Prostate gland (tissue), 2 donors: ENCODE measurements at regions not wholly inside any gene's neighbourhood (a gene's known extent, or its start where the extent isn't known, plus 50 kb on each side); places are given as distances from the start of the nearest gene placed in this dataset.

Experiments used
- DNase-seq: peaks from one replicate; pipeline ENCODE4 v3.0.0-alpha.2; 2019; ENCODE audit warnings: low spot score
- H3K27ac ChIP-seq, 2 donors: fragments of 200-600 bp; sonication (generic); 2 replicates each; pipeline ENCODE4 v1.5.1; 2017 to 2019
- H3K27me3 ChIP-seq: fragments of 200-600 bp; sonication (generic); replicated peaks from 2 replicates; pipeline ENCODE4 v1.5.1; 2019; ENCODE audit not compliant: insufficient read depth
- H3K36me3 ChIP-seq, 2 donors: fragments of 200-600 bp; sonication (generic); 1 replicate in 1 of 2; 2 replicates in 1 of 2; pipeline versions ENCODE4 v1.5.1 to v1.8.1; 2017 to 2019
- H3K4me1 ChIP-seq: fragments of 200-600 bp; sonication (generic); replicated peaks from 2 replicates; pipeline ENCODE4 v1.5.1; 2019
- H3K4me3 ChIP-seq, 2 donors: fragments of 200-600 bp; sonication (generic); 2 replicates each; pipeline ENCODE4 v1.5.1; 2017 to 2019
- H3K9me3 ChIP-seq: fragments of 200-600 bp; sonication (generic); 2 replicates; pipeline ENCODE4 v1.5.1; 2017
- CTCF ChIP-seq, 4 experiments: fragments of 200-600 bp in 2 of 4; fragments of 450-650 bp in 2 of 4; sonication (generic) in 2 of 4; IDR thresholded peaks; 1 replicate in 3 of 4; 2 replicates in 1 of 4; pipeline ENCODE4 v1.5.1; 2016 to 2019; ENCODE audit warnings: antibody characterized with exemption in 4 of 4, mild to moderate bottlenecking in 2 of 4, moderate library complexity in 2 of 4
- POLR2A ChIP-seq: fragments of 450-650 bp; IDR thresholded peaks from one replicate; pipeline ENCODE4 v1.6.1; 2016; ENCODE audit warnings: antibody characterized with exemption, mild to moderate bottlenecking
- POLR2AphosphoS5 ChIP-seq: sonication (generic); formaldehyde crosslinking; IDR thresholded peaks from one replicate; pipeline ENCODE4 v1.6.1; 2017; ENCODE audit warnings: antibody characterized with exemption
- WGBS: methylation state at CpG from one replicate; pipeline ENCODE4 v1.1.5; 2018; 5-methylcytosine and 5-hydroxymethylcytosine counted together
- intact Hi-C: fragments of 100-400 bp; cut with DNase I; formaldehyde crosslinking; loops from one replicate; pipeline ENCODE4 v1.14.2; 2022

- no peak overlapping the region for H3K27ac ChIP-seq
- no peak for TF ChIP-seq POLR2A
- no peak for TF ChIP-seq CTCF (IDR thresholded peaks at IDR 0.05)
- TF ChIP-seq POLR2AphosphoS5 = no peak
Measured at GRCh38 chr2:53527056-53527455, 240.5 kb upstream of the CHAC2 start.

DNA sequence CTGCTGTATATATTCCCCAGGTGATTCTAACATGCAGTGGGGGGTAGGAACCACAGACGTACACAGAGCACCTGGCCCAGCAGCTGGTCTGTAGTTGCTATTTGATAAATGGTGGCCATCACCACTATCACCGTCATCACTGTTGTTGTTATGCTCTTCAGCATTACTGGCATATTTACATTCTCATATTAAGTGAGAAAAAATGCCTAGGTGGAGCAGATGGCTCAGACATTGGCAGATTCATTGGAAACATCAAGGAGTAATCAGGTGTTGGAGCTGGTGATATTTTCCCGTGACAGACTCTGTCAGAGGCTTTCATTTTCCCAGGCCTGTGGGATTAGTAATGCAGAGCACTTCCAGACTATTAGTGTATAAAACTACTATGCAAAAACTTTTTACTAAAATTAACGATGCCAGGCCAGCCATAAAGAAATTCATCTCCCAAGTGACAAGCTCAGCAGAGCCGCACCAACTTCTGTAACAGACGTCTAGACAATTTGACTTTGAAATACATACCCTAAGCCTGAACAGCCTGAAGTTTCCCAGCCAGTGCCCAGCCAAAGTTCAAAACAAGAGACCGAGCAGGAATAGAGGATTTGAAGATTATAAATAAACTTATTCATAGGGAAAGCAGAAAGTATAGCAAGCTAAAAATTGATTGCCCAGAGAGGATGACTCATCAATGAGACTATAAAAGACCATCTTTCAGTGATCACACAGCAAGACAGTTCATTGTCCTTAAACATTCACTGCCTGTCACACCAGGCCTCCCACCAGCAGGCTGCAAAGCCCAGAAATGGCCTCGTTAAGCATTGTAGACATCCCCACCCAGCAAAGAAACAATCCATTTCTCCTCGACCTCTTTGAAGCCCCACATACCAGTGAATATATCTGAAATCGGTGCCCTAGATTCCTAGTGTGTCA, 247.4 kb upstream of the CHAC2 start:
- no peak for DNase-seq
- intact Hi-C loops = no loop called here
- no peak overlapping the region for H3K4me3 ChIP-seq
- H3K9me3 ChIP-seq = no peaks in the 10 kb centered on the region
- H3K27ac ChIP-seq = no peak overlapping the region
- no peaks in the 10 kb centered on the region for H3K4me1 ChIP-seq
- no peak for TF ChIP-seq POLR2A
- TF ChIP-seq CTCF (IDR thresholded peaks at IDR 0.05) = no peak
- no peak for TF ChIP-seq POLR2AphosphoS5
- no peaks in the 10 kb centered on the region for H3K27me3 ChIP-seq
- 51% methylated on average over 10 of the region's 10 CpGs for WGBS
- H3K36me3 ChIP-seq = no peaks in the 10 kb centered on the region

More at GRCh38 chr2:53527056-53527455, 240.5 kb upstream of the CHAC2 start:
- DNase-seq = no peak
- 30% methylated on average over 2 of the region's 2 CpGs for WGBS
- Histone ChIP-seq H3K9me3 (no peaks in the 10 kb centered on the region), H3K27me3 (no peaks in the 10 kb centered on the region), H3K36me3 (no peaks in the 10 kb centered on the region), H3K4me1 (no peaks in the 10 kb centered on the region), H3K4me3 (no peak overlapping the region)
- intact Hi-C loops = no loop called here

GRCh38 chr2:53517406-53517805, 250.2 kb upstream of the CHAC2 start:
- H3K36me3 ChIP-seq = no peaks in the 10 kb centered on the region
- H3K4me3 ChIP-seq = no peak overlapping the region
- WGBS = 76% methylated on average over 7 of the region's 7 CpGs
- no peak overlapping the region for H3K27ac ChIP-seq
- no peaks in the 10 kb centered on the region for H3K4me1 ChIP-seq
- TF ChIP-seq POLR2A (no peak), POLR2AphosphoS5 (no peak), CTCF (IDR thresholded peaks at IDR 0.05) (no peak)
- intact Hi-C loops = no loop called here
- DNase-seq = no peak
- no peaks in the 10 kb centered on the region for H3K9me3 ChIP-seq
- H3K27me3 ChIP-seq = no peaks in the 10 kb centered on the region

DNA sequence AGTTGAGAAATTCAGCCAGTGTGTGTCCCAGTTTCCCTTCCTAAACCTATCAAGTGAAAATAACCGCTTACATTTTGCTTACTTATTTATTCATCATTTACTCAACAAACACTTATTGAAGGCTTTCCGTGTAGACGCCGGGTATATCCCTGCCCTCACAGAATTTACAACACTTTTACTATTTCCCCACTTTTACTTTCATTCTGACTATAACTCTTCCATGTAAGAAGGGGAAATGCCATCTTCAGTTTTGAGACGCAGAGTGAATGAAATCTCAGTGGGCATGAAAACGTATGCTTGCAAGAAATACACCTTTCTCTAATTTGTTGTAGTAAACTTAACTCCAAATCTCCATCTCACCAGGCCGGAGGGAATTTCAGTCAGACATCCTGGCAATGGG, 251.0 kb upstream of the CHAC2 start:
- Histone ChIP-seq H3K27ac (no peak overlapping the region), H3K9me3 (no peaks in the 10 kb centered on the region), H3K36me3 (no peaks in the 10 kb centered on the region), H3K4me3 (no peak overlapping the region), H3K4me1 (no peaks in the 10 kb centered on the region), H3K27me3 (no peaks in the 10 kb centered on the region)
- WGBS = 88% methylated on average over 7 of the region's 7 CpGs
- no peak for TF ChIP-seq CTCF (IDR thresholded peaks at IDR 0.05)
- TF ChIP-seq POLR2AphosphoS5 = no peak
- no peak for TF ChIP-seq POLR2A
- intact Hi-C loops = no loop called here
- no peak for DNase-seq
